ENCODE measurements at regions not wholly inside any gene's neighbourhood (a gene's known extent, or its start where the extent isn't known, plus 50 kb on each side); places are given as distances from the start of the nearest gene placed in this dataset.
"Not testable (repeated sequence)": the region's sequence is repeated elsewhere in the genome, so short reads cannot be mapped to it uniquely, and the experiment has no call there.

GRCh38 chr5:172533058-172533398 is 78.7 kb upstream of the SH3PXD2B start:
- H2AFZ ChIP-seq (ENCODE audit: low read depth, low read length): peak overlapping the region; percentile 33
- H3K27ac ChIP-seq (ENCODE audit: extremely low read depth, low read depth, low read length): no peak overlapping the region
- no peaks in the 10 kb centered on the region for H3K36me3 ChIP-seq (ENCODE audit: control insufficient read depth, insufficient read depth, low read length)
- DNase-seq (ENCODE audit: extremely low read depth in 1 of 4, low spot score in 3 of 4) (peak in 3 of 4 experiments; percentile 39 to 48 (median 43)), FAIRE-seq (no peak), ATAC-seq (peak; percentile 73)
- intact Hi-C loops (cut with micrococcal nuclease): no loop called here
- no peaks in the 10 kb centered on the region for H3K79me2 ChIP-seq (ENCODE audit: control insufficient read depth, insufficient read depth, low read length)
- peak overlapping the region; percentile 18; the same call in 1 of the 2 replicates for H3K4me2 ChIP-seq (ENCODE audit: insufficient read depth, low read length)
- CTCF ChIA-PET (ENCODE audit: low intra/inter-chr PET ratio): no interaction called here
- no peaks in the 10 kb centered on the region for H3K9me1 ChIP-seq (ENCODE audit: control insufficient read depth, insufficient read depth, low read length)
- no peak overlapping the region for H3K4me3 ChIP-seq
- no peaks in the 10 kb centered on the region for H3K9me3 ChIP-seq (replicated peaks; ENCODE audit: control insufficient read depth, insufficient read depth, low read depth, low read length)
- H4K20me1 ChIP-seq (replicated peaks; ENCODE audit: control insufficient read depth, insufficient read depth, low read length): no peaks in the 10 kb centered on the region
- 1% methylated on average over 10 of the region's 10 CpGs for WGBS (ENCODE audit: insufficient coverage, low coverage, missing lambda C conversion rate)
- TF ChIP-seq RAD51 (IDR thresholded peaks at IDR 0.05; ENCODE audit: borderline replicate concordance, low read depth) (peak; percentile 75; the same call in 1 of the 2 replicates), ZNF696 (CRISPR knock-in tag; conservative IDR thresholded peaks at IDR 0.05) (no peak), CBFA2T2 (conservative IDR thresholded peaks at IDR 0.05) (0 out of 2 replicates have a peak, but pooled peaks have one; percentile 13), ZNF561 (CRISPR knock-in tag; conservative IDR thresholded peaks at IDR 0.05) (no peak), USF2 (CRISPR knock-in tag; IDR thresholded peaks at IDR 0.05) (peak; percentile 86)
- TF ChIP-seq, protein P1, sequence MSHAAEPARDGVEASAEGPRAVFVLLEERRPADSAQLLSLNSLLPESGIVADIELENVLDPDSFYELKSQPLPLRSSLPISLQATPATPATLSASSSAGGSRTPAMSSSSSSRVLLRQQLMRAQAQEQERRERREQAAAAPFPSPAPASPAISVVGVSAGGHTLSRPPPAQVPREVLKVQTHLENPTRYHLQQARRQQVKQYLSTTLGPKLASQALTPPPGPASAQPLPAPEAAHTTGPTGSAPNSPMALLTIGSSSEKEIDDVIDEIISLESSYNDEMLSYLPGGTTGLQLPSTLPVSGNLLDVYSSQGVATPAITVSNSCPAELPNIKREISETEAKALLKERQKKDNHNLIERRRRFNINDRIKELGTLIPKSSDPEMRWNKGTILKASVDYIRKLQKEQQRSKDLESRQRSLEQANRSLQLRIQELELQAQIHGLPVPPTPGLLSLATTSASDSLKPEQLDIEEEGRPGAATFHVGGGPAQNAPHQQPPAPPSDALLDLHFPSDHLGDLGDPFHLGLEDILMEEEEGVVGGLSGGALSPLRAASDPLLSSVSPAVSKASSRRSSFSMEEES (CRISPR knock-in tag; IDR thresholded peaks at IDR 0.05): peak; percentile 26; the same call in 1 of the 2 replicates
- TF ChIP-seq, protein P2, sequence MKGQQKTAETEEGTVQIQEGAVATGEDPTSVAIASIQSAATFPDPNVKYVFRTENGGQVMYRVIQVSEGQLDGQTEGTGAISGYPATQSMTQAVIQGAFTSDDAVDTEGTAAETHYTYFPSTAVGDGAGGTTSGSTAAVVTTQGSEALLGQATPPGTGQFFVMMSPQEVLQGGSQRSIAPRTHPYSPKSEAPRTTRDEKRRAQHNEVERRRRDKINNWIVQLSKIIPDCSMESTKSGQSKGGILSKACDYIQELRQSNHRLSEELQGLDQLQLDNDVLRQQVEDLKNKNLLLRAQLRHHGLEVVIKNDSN (CRISPR knock-in tag; IDR thresholded peaks at IDR 0.05): peak; percentile 71
- no TSS peak for BruUV-seq (replicated peaks)
- POLR2A ChIA-PET: interaction anchor here (0.6 kb wide), 1 partner anchor 867 kb away, joined by 3 read pairs; no protein-coding TSS in a partner anchor
- in situ Hi-C loops (cut with MboI): no loop called here
- peaks cover 0 to 25% of the 10 kb centered on the region in 2 experiments; a peak in 2 of 5 replicates for H3K27me3 ChIP-seq (ENCODE audit: control insufficient read depth in 2 of 2, insufficient read depth in 2 of 2, low read length in 2 of 2)
- H3K4me1 ChIP-seq (replicated peaks in 1 of 2; ENCODE audit: control insufficient read depth in 2 of 2, insufficient read depth in 2 of 2, low read length in 2 of 2): no peaks in the 10 kb centered on the region; a peak in 1 of 5 replicates
- H3K9ac ChIP-seq (ENCODE audit: insufficient read depth in 1 of 2, low read depth in 2 of 2, low read length in 2 of 2): no peak overlapping the region

- BruUV-seq (replicated peaks); H3K36me3 ChIP-seq (ENCODE audit: control insufficient read depth, insufficient read depth, low read length); ATAC-seq; H3K4me3 ChIP-seq; H3K9me1 ChIP-seq (ENCODE audit: control insufficient read depth, insufficient read depth, low read length); DNase-seq (ENCODE audit: extremely low read depth in 1 of 4, low spot score in 3 of 4); H3K9ac ChIP-seq (ENCODE audit: insufficient read depth in 1 of 2, low read depth in 2 of 2, low read length in 2 of 2); H3K9me3 ChIP-seq (replicated peaks; ENCODE audit: control insufficient read depth, insufficient read depth, low read depth, low read length); H3K4me1 ChIP-seq (replicated peaks in 1 of 2; ENCODE audit: control insufficient read depth in 2 of 2, insufficient read depth in 2 of 2, low read length in 2 of 2); H4K20me1 ChIP-seq (replicated peaks; ENCODE audit: control insufficient read depth, insufficient read depth, low read length); FAIRE-seq; H3K4me2 ChIP-seq (ENCODE audit: insufficient read depth, low read length); H2AFZ ChIP-seq (ENCODE audit: low read depth, low read length); H3K27ac ChIP-seq (ENCODE audit: extremely low read depth, low read depth, low read length); intact Hi-C loops (cut with micrococcal nuclease); in situ Hi-C loops (cut with MboI); H3K79me2 ChIP-seq (ENCODE audit: control insufficient read depth, insufficient read depth, low read length); CTCF ChIA-PET (ENCODE audit: low intra/inter-chr PET ratio): not testable (repeated sequence)
- POLR2A ChIA-PET: interaction anchor here (0.6 to 1.1 kb wide), 2 partner anchors 12 to 866 kb away, joined by 3 to 4 read pairs; no protein-coding TSS in a partner anchor
- WGBS (ENCODE audit: insufficient coverage, low coverage, missing lambda C conversion rate): 3% methylated on average over 6 of the region's 8 CpGs
- H3K27me3 ChIP-seq (ENCODE audit: control insufficient read depth in 2 of 2, insufficient read depth in 2 of 2, low read length in 2 of 2): peaks cover 0 to 25% of the 10 kb centered on the region in 2 experiments; a peak in 2 of 5 replicates
These were observed 78.1 kb upstream of the SH3PXD2B start for GRCh38 chr5:172532439-172532838.
